Esophagus muscularis mucosa (tissue), 4 donors: ENCODE measurements at regions not wholly inside any gene's neighbourhood (a gene's known extent, or its start where the extent isn't known, plus 50 kb on each side); places are given as distances from the start of the nearest gene placed in this dataset.
"Not testable (repeated sequence)": the region's sequence is repeated elsewhere in the genome, so short reads cannot be mapped to it uniquely, and the experiment has no call there.

ENCODE experiments used
- DNase-seq: peaks from one replicate; pipeline ENCODE4 v3.0.0-alpha.2; 2017; ENCODE audit errors: extremely low spot score
- H3K27ac ChIP-seq, 4 donors: fragments of 200-600 bp; sonication (generic); replicated peaks in 1 of 4; 1 replicate in 3 of 4; 2 replicates in 1 of 4; pipeline ENCODE4 v1.5.1; 2016 to 2019; ENCODE audit warnings: mild to moderate bottlenecking in 1 of 4
- H3K27me3 ChIP-seq, 4 donors: fragments of 200-600 bp; sonication (generic); one replicate each; pipeline versions ENCODE4 v1.5.1 to v1.6.0; 2016 to 2019
- H3K36me3 ChIP-seq, 4 donors: fragments of 200-600 bp; sonication (generic); one replicate each; pipeline ENCODE4 v1.5.1; 2016 to 2019
- H3K4me1 ChIP-seq, 4 donors: fragments of 200-600 bp; sonication (generic); one replicate each; pipeline ENCODE4 v1.5.1; 2016 to 2019
- H3K4me3 ChIP-seq, 4 donors: fragments of 200-600 bp; sonication (generic); 1 replicate in 2 of 4; 2 replicates in 2 of 4; pipeline ENCODE4 v1.5.1; 2016 to 2019; ENCODE audit warnings: mild to moderate bottlenecking in 4 of 4, moderate library complexity in 1 of 4
- H3K9me3 ChIP-seq, 4 donors: fragments of 200-600 bp; sonication (generic); 1 replicate in 3 of 4; 2 replicates in 1 of 4; pipeline ENCODE4 v1.5.1; 2016 to 2019
- CTCF ChIP-seq, 3 experiments: fragments of 200-600 bp in 2 of 3; fragments of 450-650 bp in 1 of 3; sonication (generic) in 2 of 3; IDR thresholded peaks; one replicate each; pipeline ENCODE4 v1.5.1; 2017 to 2019; ENCODE audit warnings: antibody characterized with exemption in 3 of 3, mild to moderate bottlenecking in 2 of 3, moderate library complexity in 1 of 3
- EP300 ChIP-seq: sonication (generic); formaldehyde crosslinking; IDR thresholded peaks from one replicate; pipeline ENCODE4 v1.6.1; 2017; ENCODE audit warnings: antibody characterized with exemption
- POLR2A ChIP-seq: fragments of 450-650 bp; IDR thresholded peaks from one replicate; pipeline ENCODE4 v1.6.1; 2017; ENCODE audit warnings: antibody characterized with exemption, moderate library complexity, mild to moderate bottlenecking, low read depth
- POLR2AphosphoS5 ChIP-seq, 2 donors: sonication (generic); formaldehyde crosslinking; IDR thresholded peaks; one replicate each; pipeline ENCODE4 v1.6.1; 2017; ENCODE audit warnings: antibody characterized with exemption in 2 of 2
- WGBS: methylation state at CpG from one replicate; pipeline ENCODE4 v1.1.5; 2018; 5-methylcytosine and 5-hydroxymethylcytosine counted together
- intact Hi-C: fragments of 100-400 bp; cut with DNase I; formaldehyde crosslinking; loops from one replicate; pipeline ENCODE4 v1.15.1; 2023

GRCh38 chr1:115534106-115534505 is 107.7 kb upstream of the VANGL1 start:
- peaks cover 0 to 3% (median 0%) of the 10 kb centered on the region in 4 donors for H3K4me1 ChIP-seq
- 94% methylated on average over 1 of the region's 1 CpG for WGBS
- intact Hi-C loops: loop anchor here (5.0 kb wide), 1 partner anchor 52 kb away; no protein-coding TSS in a partner anchor
- TF ChIP-seq EP300: no peak
- TF ChIP-seq CTCF (IDR thresholded peaks at IDR 0.05): no peak
- TF ChIP-seq POLR2A: no peak
- no peak for TF ChIP-seq POLR2AphosphoS5 (IDR thresholded peaks at IDR 0.05)
- no peaks in the 10 kb centered on the region for H3K27me3 ChIP-seq
- H3K27ac ChIP-seq: no peak overlapping the region
- H3K36me3 ChIP-seq: no peaks in the 10 kb centered on the region
- no peak overlapping the region for H3K4me3 ChIP-seq
- peaks cover 0 to 6% (median 2%) of the 10 kb centered on the region in 4 donors for H3K9me3 ChIP-seq
- no peak for DNase-seq

- no peak for TF ChIP-seq EP300
- no peak for TF ChIP-seq CTCF (IDR thresholded peaks at IDR 0.05)
- no peak for TF ChIP-seq POLR2A
- no peak for TF ChIP-seq POLR2AphosphoS5 (IDR thresholded peaks at IDR 0.05)
- Histone ChIP-seq H3K27ac (no peak overlapping the region), H3K4me1 (peaks cover 0 to 3% (median 0%) of the 10 kb centered on the region in 4 donors), H3K4me3 (no peak overlapping the region), H3K9me3 (peaks cover 0 to 6% (median 2%) of the 10 kb centered on the region in 4 donors), H3K36me3 (no peaks in the 10 kb centered on the region), H3K27me3 (no peaks in the 10 kb centered on the region)
- WGBS: 52% methylated on average over 6 of the region's 6 CpGs
- DNase-seq: no peak
- intact Hi-C loops: loop anchor here (5.0 kb wide), 1 partner anchor 49 kb away; no protein-coding TSS in a partner anchor
Observed at GRCh38 chr1:115531631-115532264, 110.0 kb upstream of the VANGL1 start.

GRCh38 chr1:115530407-115530806 is 111.4 kb upstream of the VANGL1 start:
- TF ChIP-seq POLR2AphosphoS5 (IDR thresholded peaks at IDR 0.05) (no peak), CTCF (IDR thresholded peaks at IDR 0.05) (no peak), POLR2A (no peak), EP300 (no peak)
- no peak for DNase-seq
- no peaks in the 10 kb centered on the region for H3K36me3 ChIP-seq
- H3K4me1 ChIP-seq: peaks cover 0 to 3% (median 0%) of the 10 kb centered on the region in 4 donors
- WGBS: 67% methylated on average over 1 of the region's 1 CpG
- H3K4me3 ChIP-seq: no peak overlapping the region
- H3K9me3 ChIP-seq: peaks cover 0 to 6% (median 2%) of the 10 kb centered on the region in 4 donors
- no peak overlapping the region for H3K27ac ChIP-seq
- no peaks in the 10 kb centered on the region for H3K27me3 ChIP-seq
- intact Hi-C loops: loop anchor here (5.0 kb wide), 1 partner anchor 48 kb away; no protein-coding TSS in a partner anchor

GRCh38 chr1:115529216-115529897 is 112.4 kb upstream of the VANGL1 start:
- Histone ChIP-seq H3K9me3 (no peaks in the 10 kb centered on the region), H3K27ac (no peak overlapping the region)

GRCh38 chr1:115528336-115528735 is 113.4 kb upstream of the VANGL1 start:
- intact Hi-C loops, H3K4me3 ChIP-seq, H3K27ac ChIP-seq, H3K9me3 ChIP-seq, H3K27me3 ChIP-seq, H3K4me1 ChIP-seq, H3K36me3 ChIP-seq: not testable (repeated sequence)
- WGBS: 93% methylated on average over 3 of the region's 3 CpGs
- DNase-seq: peak; percentile 21

More at GRCh38 chr1:115529216-115529897, 112.4 kb upstream of the VANGL1 start:
- peaks cover 0 to 3% (median 0%) of the 10 kb centered on the region in 4 donors for H3K4me1 ChIP-seq
- H3K4me3 ChIP-seq: no peak overlapping the region
- WGBS: 84% methylated on average over 2 of the region's 2 CpGs
- intact Hi-C loops: no loop called here
- TF ChIP-seq POLR2A (no peak), CTCF (IDR thresholded peaks at IDR 0.05) (no peak), EP300 (no peak), POLR2AphosphoS5 (IDR thresholded peaks at IDR 0.05) (no peak)
- H3K36me3 ChIP-seq: no peaks in the 10 kb centered on the region
- DNase-seq: no peak
- no peaks in the 10 kb centered on the region for H3K27me3 ChIP-seq
